Neuronal stem cell (in vitro differentiated cells): ENCODE measurements at regions not wholly inside any gene's neighbourhood (a gene's known extent, or its start where the extent isn't known, plus 50 kb on each side); places are given as distances from the start of the nearest gene placed in this dataset.
"Not testable (repeated sequence)": the region's sequence is repeated elsewhere in the genome, so short reads cannot be mapped to it uniquely, and the experiment has no call there.

Experiments used
- DNase-seq: peaks from one replicate; pipeline ENCODE4 v3.0.0-alpha.2; 2013; ENCODE audit warnings: low spot score
- H2AFZ ChIP-seq: one replicate; pipeline ENCODE4 v1.6.1; 2013; ENCODE audit warnings: mild to moderate bottlenecking, low read length, inconsistent platforms
- H2AK5ac ChIP-seq: 2 replicates; pipeline ENCODE4 v1.6.1; 2013; ENCODE audit warnings: low read depth, mild to moderate bottlenecking, inconsistent platforms, low read length, moderate library complexity, mixed read lengths
- H2BK120ac ChIP-seq: 2 replicates; pipeline ENCODE4 v1.6.1; 2013; ENCODE audit warnings: low read depth, mild to moderate bottlenecking, inconsistent platforms, low read length, moderate library complexity, mixed read lengths
- H2BK12ac ChIP-seq: one replicate; pipeline ENCODE4 v1.6.1; 2013; ENCODE audit warnings: low read length, inconsistent platforms
- H2BK15ac ChIP-seq: 2 replicates; pipeline ENCODE4 v1.6.1; 2013; ENCODE audit warnings: mild to moderate bottlenecking, low read length, inconsistent platforms, mixed read lengths
- H2BK5ac ChIP-seq: one replicate; pipeline ENCODE4 v1.6.1; 2013; ENCODE audit warnings: inconsistent platforms, mild to moderate bottlenecking, low read length, moderate library complexity
- H3K14ac ChIP-seq: one replicate; pipeline ENCODE4 v1.6.1; 2013; ENCODE audit warnings: low read length, inconsistent platforms
- H3K18ac ChIP-seq: 2 replicates; pipeline ENCODE4 v1.6.1; 2013; ENCODE audit warnings: low read length, inconsistent platforms
- H3K23ac ChIP-seq: 2 replicates; pipeline ENCODE4 v1.6.1; 2013; ENCODE audit warnings: low read depth, mild to moderate bottlenecking, mixed read lengths, low read length, inconsistent platforms; ENCODE audit not compliant: poor library complexity
- H3K27ac ChIP-seq: replicated peaks from 3 replicates; pipeline ENCODE4 v1.5.1; 2013; ENCODE audit warnings: low read length, inconsistent platforms
- H3K27me3 ChIP-seq, 3 experiments: 2 replicates each; pipeline ENCODE4 v1.6.1; 2013; ENCODE audit warnings: low read length in 3 of 3, mild to moderate bottlenecking in 2 of 3, inconsistent platforms in 1 of 3, low read depth in 1 of 3, mixed read lengths in 1 of 3, moderate library complexity in 1 of 3; ENCODE audit not compliant: control insufficient read depth in 3 of 3, insufficient read depth in 3 of 3
- H3K36me3 ChIP-seq, 2 donors: replicated peaks in 1 of 2; 2 replicates each; pipeline ENCODE4 v1.6.1; 2013; ENCODE audit warnings: low read length in 2 of 2; ENCODE audit not compliant: control insufficient read depth in 2 of 2, insufficient read depth in 2 of 2
- H3K4ac ChIP-seq: 2 replicates; pipeline ENCODE4 v1.6.1; 2013; ENCODE audit warnings: inconsistent platforms, mild to moderate bottlenecking, low read length, moderate library complexity
- H3K4me1 ChIP-seq, 2 donors: 1 replicate in 1 of 2; 2 replicates in 1 of 2; pipeline ENCODE4 v1.6.1; 2013; ENCODE audit warnings: low read length in 2 of 2, low read depth in 1 of 2; ENCODE audit not compliant: control insufficient read depth in 2 of 2, insufficient read depth in 1 of 2
- H3K4me2 ChIP-seq: one replicate; pipeline ENCODE4 v1.6.1; 2013; ENCODE audit warnings: mild to moderate bottlenecking, low read length, inconsistent platforms; ENCODE audit not compliant: insufficient read depth, poor library complexity, severe bottlenecking
- H3K4me3 ChIP-seq, 2 donors: 2 replicates each; pipeline ENCODE4 v1.5.1; 2013; ENCODE audit warnings: low read length in 2 of 2, mild to moderate bottlenecking in 2 of 2, inconsistent platforms in 1 of 2, moderate library complexity in 1 of 2
- H3K79me1 ChIP-seq: one replicate; pipeline ENCODE4 v1.6.1; 2013; ENCODE audit warnings: low read depth, mild to moderate bottlenecking, inconsistent platforms, low read length, moderate library complexity
- H3K9ac ChIP-seq: one replicate; pipeline ENCODE4 v1.6.1; 2013; ENCODE audit warnings: mild to moderate bottlenecking, low read depth, low read length, inconsistent platforms; ENCODE audit not compliant: poor library complexity
- H3K9me3 ChIP-seq, 2 donors: replicated peaks in 1 of 2; 2 replicates each; pipeline versions ENCODE3 to v1.6.1; 2013; ENCODE audit warnings: low read length in 2 of 2, mild to moderate bottlenecking in 2 of 2, inconsistent platforms in 1 of 2, low read depth in 1 of 2, mixed read lengths in 1 of 2, moderate library complexity in 1 of 2; ENCODE audit not compliant: control insufficient read depth in 2 of 2, insufficient read depth in 1 of 2
- H4K8ac ChIP-seq: one replicate; pipeline ENCODE4 v1.6.1; 2013; ENCODE audit warnings: low read depth, mild to moderate bottlenecking, inconsistent platforms, low read length, moderate library complexity
- H4K91ac ChIP-seq: one replicate; pipeline ENCODE4 v1.6.1; 2013; ENCODE audit warnings: low read length, low read depth, mild to moderate bottlenecking, inconsistent platforms; ENCODE audit not compliant: poor library complexity
- WGBS, 2 donors: extraction: QIAGEN DNeasy Blood & Tissue Kit; methylation state at CpG; one replicate each; pipeline ENCODE4 v1.1.7; 2013; ENCODE audit warnings: missing lambda C conversion rate in 2 of 2, mixed read lengths in 1 of 2; ENCODE audit not compliant: insufficient read length in 2 of 2, insufficient replicate concordance in 1 of 2; ENCODE audit errors: extremely low coverage in 2 of 2; 5-methylcytosine and 5-hydroxymethylcytosine counted together

DNA sequence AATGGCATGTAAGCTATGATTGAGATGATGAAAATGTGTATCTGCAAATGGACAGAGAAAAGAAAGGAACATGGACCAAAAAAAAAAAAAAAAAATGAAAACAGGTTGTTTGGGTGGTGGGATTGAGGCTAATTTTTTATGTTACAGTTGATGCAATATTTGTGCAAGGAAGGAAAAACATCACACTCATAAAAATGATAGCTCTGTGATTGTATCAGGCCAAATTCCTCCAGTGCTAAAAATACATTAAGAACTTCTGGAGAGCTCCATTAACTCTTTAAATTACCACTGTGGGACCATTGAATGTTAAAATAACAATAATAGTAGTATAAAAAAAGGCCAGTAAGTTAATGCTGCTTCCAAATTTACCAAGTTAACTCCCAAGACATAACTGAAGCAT is 79.5 kb upstream of the MSX2 start:
- Histone ChIP-seq H2BK120ac (no peak overlapping the region), H3K9ac (no peak overlapping the region), H2BK12ac (no peak overlapping the region), H3K36me3 (no peaks in the 10 kb centered on the region), H3K14ac (no peak overlapping the region), H3K4me3 (no peak overlapping the region), H4K91ac (no peak overlapping the region), H3K27ac (no peak overlapping the region), H3K4me2 (no peak overlapping the region), H3K27me3 (no peaks in the 10 kb centered on the region), H2AFZ (no peak overlapping the region), H2AK5ac (no peak overlapping the region), H4K8ac (no peak overlapping the region), H3K79me1 (no peaks in the 10 kb centered on the region), H3K9me3 (peaks cover 0 to 3% of the 10 kb centered on the region in 2 donors), H2BK15ac (no peak overlapping the region), H3K18ac (no peak overlapping the region), H3K4ac (no peak overlapping the region), H3K4me1 (no peaks in the 10 kb centered on the region), H3K23ac (no peak overlapping the region), H2BK5ac (no peak overlapping the region)
- no peak for DNase-seq

GRCh38 chr5:174645677-174646076 is 78.7 kb upstream of the MSX2 start:
- no peak overlapping the region for H3K9ac ChIP-seq
- DNase-seq = no peak

DNA sequence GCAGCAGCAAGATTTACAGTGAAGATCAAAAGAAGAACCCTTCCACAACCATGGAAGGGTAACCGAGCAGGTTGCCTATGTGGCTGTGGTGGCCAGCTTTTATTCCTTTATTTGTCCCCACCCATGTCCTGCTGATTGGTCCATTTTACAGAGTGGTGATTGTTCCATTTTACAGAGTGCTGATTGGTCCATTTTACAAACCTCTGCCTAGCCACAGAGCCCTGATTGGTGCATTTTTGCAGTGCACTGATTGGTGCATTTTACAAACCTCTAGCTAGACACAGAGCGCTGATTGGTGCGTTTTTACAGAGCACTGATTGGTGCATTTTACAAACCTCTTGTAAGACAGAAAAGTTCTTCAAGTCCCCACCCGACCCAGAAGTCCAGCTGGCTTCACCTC is 75.8 kb upstream of the MSX2 start:
- not testable (repeated sequence) for H2BK120ac ChIP-seq, H3K9ac ChIP-seq, H3K27ac ChIP-seq, H2AFZ ChIP-seq, H4K8ac ChIP-seq, H3K23ac ChIP-seq, H4K91ac ChIP-seq, H2BK15ac ChIP-seq, H3K27me3 ChIP-seq, H3K18ac ChIP-seq, H2BK5ac ChIP-seq, H3K4me3 ChIP-seq, H3K14ac ChIP-seq, H3K36me3 ChIP-seq, H2AK5ac ChIP-seq, H2BK12ac ChIP-seq, H3K4me1 ChIP-seq, H3K9me3 ChIP-seq, H3K4me2 ChIP-seq, DNase-seq, H3K4ac ChIP-seq, H3K79me1 ChIP-seq
- WGBS, 2 donors = no CpG with 5 or more reads among the region's 4 CpGs

More at GRCh38 chr5:174645677-174646076, 78.7 kb upstream of the MSX2 start:
- Histone ChIP-seq H3K14ac (no peak overlapping the region), H3K23ac (no peak overlapping the region), H3K79me1 (no peaks in the 10 kb centered on the region), H3K9me3 (peaks cover 0 to 3% of the 10 kb centered on the region in 2 donors), H3K4me2 (no peak overlapping the region), H4K8ac (no peak overlapping the region), H4K91ac (no peak overlapping the region), H2BK12ac (no peak overlapping the region), H2AFZ (no peak overlapping the region), H3K4me1 (no peaks in the 10 kb centered on the region), H3K27ac (no peak overlapping the region), H3K27me3 (no peaks in the 10 kb centered on the region), H3K4ac (no peak overlapping the region), H3K4me3 (no peak overlapping the region), H2BK5ac (no peak overlapping the region), H2BK15ac (no peak overlapping the region), H2BK120ac (no peak overlapping the region), H3K36me3 (no peaks in the 10 kb centered on the region), H2AK5ac (no peak overlapping the region), H3K18ac (no peak overlapping the region)
- WGBS, 2 donors = no CpG with 5 or more reads among the region's 4 CpGs

DNA sequence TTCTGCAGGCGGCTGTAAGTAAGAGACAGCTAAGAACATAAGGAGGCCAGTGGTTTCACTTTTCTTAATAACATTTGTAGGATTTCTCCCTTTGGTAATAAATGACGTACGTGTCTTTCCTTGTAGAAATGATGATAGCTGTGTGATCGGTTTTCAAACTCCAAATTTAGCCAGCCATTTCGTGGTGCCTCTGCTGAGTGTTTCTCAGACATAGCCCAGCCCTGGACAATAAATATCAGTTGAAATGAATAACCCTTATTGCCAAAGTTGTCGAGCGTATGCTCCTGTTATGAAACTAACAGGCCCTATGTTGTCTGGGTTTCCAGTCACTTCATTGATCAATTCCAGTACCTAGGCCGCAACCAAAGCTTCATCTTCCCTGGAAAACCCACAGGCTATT is 75.0 kb upstream of the MSX2 start:
- Histone ChIP-seq H3K79me1 (no peaks in the 10 kb centered on the region), H2BK12ac (no peak overlapping the region), H3K27ac (no peak overlapping the region), H3K4ac (no peak overlapping the region), H2AFZ (no peak overlapping the region), H3K36me3 (no peaks in the 10 kb centered on the region), H3K4me3 (no peak overlapping the region), H3K27me3 (no peaks in the 10 kb centered on the region), H3K9me3 (peaks cover 0 to 3% of the 10 kb centered on the region in 2 donors), H4K91ac (no peak overlapping the region), H3K18ac (no peak overlapping the region), H2BK120ac (no peak overlapping the region), H2AK5ac (no peak overlapping the region), H3K9ac (no peak overlapping the region), H3K23ac (no peak overlapping the region), H3K4me1 (peaks cover 0 to 2% of the 10 kb centered on the region in 2 donors), H3K4me2 (no peak overlapping the region), H2BK5ac (no peak overlapping the region), H3K14ac (no peak overlapping the region), H2BK15ac (no peak overlapping the region), H4K8ac (no peak overlapping the region)
- DNase-seq = no peak
- no CpG with 5 or more reads among the region's 8 CpGs for WGBS, 2 donors
